ENCODE measurements at regions not wholly inside any gene's neighbourhood (a gene's known extent, or its start where the extent isn't known, plus 50 kb on each side); places are given as distances from the start of the nearest gene placed in this dataset.

DNA sequence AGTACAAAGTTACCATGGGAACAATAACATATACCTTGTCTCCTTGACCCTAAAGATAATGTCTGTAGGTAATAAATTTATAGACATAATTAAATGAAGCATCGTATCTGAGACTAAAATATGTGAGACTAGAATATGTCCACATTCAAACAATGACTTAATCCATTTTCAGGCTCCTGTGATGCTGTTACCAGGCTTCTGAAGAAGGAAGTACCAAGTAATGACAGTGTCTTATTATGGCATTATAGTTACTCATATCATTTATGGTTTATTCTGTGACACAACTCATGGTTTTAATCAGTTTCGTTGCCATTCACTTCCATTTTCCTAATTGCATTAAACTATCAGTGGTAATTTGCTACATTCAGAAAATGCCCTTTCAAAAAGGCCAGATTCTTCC lies 100.6 kb upstream of the GPM6B start:
- TF ChIP-seq, protein P1, sequence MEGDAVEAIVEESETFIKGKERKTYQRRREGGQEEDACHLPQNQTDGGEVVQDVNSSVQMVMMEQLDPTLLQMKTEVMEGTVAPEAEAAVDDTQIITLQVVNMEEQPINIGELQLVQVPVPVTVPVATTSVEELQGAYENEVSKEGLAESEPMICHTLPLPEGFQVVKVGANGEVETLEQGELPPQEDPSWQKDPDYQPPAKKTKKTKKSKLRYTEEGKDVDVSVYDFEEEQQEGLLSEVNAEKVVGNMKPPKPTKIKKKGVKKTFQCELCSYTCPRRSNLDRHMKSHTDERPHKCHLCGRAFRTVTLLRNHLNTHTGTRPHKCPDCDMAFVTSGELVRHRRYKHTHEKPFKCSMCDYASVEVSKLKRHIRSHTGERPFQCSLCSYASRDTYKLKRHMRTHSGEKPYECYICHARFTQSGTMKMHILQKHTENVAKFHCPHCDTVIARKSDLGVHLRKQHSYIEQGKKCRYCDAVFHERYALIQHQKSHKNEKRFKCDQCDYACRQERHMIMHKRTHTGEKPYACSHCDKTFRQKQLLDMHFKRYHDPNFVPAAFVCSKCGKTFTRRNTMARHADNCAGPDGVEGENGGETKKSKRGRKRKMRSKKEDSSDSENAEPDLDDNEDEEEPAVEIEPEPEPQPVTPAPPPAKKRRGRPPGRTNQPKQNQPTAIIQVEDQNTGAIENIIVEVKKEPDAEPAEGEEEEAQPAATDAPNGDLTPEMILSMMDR (IDR thresholded peaks at IDR 0.05): no peak
- TF ChIP-seq EP300 (IDR thresholded peaks at IDR 0.05) (no peak), POLR2AphosphoS5 (IDR thresholded peaks at IDR 0.05) (no peak), POLR2A (IDR thresholded peaks at IDR 0.05) (no peak)

All from upper lobe of left lung (tissue), 4 donors.